Lower leg skin (tissue), 4 donors: ENCODE measurements at regions not wholly inside any gene's neighbourhood (a gene's known extent, or its start where the extent isn't known, plus 50 kb on each side); places are given as distances from the start of the nearest gene placed in this dataset.

Experiments used
- DNase-seq, 2 donors: peaks; one replicate each; pipeline ENCODE4 v3.0.0-alpha.2; 2019; ENCODE audit warnings: low spot score in 2 of 2
- H3K4me3 ChIP-seq: fragments of 200-600 bp; sonication (generic); 2 replicates; pipeline ENCODE4 v1.5.1; 2017; ENCODE audit warnings: mild to moderate bottlenecking, low read depth; ENCODE audit not compliant: poor library complexity, severe bottlenecking
- CTCF ChIP-seq, 3 donors: fragments of 450-650 bp; IDR thresholded peaks; one replicate each; pipeline ENCODE4 v1.5.1; 2016; ENCODE audit warnings: antibody characterized with exemption in 3 of 3, mild to moderate bottlenecking in 3 of 3, moderate library complexity in 2 of 3
- POLR2A ChIP-seq, 2 donors: fragments of 450-650 bp; IDR thresholded peaks; one replicate each; pipeline ENCODE4 v1.6.1; 2016 to 2017; ENCODE audit warnings: antibody characterized with exemption in 2 of 2, mild to moderate bottlenecking in 1 of 2, moderate library complexity in 1 of 2
- WGBS, 2 donors: methylation state at CpG; one replicate each; pipeline ENCODE4 v1.1.5; 2018; 5-methylcytosine and 5-hydroxymethylcytosine counted together
- intact Hi-C: fragments of 100-400 bp; cut with DNase I; formaldehyde crosslinking; loops from one replicate; pipeline ENCODE4 v1.15.0; 2023; ENCODE audit warnings: low total_unique reads

- 73% methylated on average over 15 of the region's 15 CpGs for WGBS, 2 donors
- intact Hi-C loops, result no loop called here
- TF ChIP-seq CTCF (IDR thresholded peaks at IDR 0.05) (no peak), POLR2A (IDR thresholded peaks at IDR 0.05) (no peak)
- H3K4me3 ChIP-seq, result no peak overlapping the region
- no peak for DNase-seq
Observed at GRCh38 chr13:91017669-91018053, 329.8 kb upstream of the MIR17HG start.

DNA sequence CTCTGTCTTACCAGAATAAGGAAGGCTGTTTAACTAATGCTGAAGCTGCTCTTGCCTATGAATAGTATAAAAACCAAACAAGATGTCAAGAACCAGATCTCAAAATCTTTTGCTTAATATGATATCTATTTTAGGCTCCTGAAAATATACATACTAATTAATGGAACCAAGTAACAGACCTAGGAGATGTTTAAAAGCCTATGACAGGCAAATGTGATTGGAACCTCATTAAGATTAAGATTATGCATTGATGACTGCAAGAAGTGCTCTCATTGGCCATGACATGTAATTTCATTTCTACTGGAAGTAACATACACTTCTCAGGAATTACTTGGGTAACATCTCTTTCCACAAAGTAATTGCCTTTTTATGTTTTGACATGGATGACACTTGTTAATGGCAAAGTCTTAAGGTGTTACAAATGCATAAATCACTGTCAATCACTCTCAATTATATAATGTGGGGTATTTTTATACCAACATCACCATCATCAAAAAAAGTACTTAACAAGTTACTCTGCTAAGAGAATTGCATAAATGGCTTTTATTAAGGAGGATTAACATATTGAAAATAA is 326.9 kb upstream of the MIR17HG start:
- H3K4me3 ChIP-seq, result no peak overlapping the region
- TF ChIP-seq POLR2A (IDR thresholded peaks at IDR 0.05) (no peak), CTCF (IDR thresholded peaks at IDR 0.05) (no peak)
- DNase-seq, result no peak
- intact Hi-C loops, result no loop called here

GRCh38 chr13:91024157-91024792 is 323.2 kb upstream of the MIR17HG start:
- 73 to 77% methylated on average over 3 of the region's 3 CpGs for WGBS, 2 donors

DNA sequence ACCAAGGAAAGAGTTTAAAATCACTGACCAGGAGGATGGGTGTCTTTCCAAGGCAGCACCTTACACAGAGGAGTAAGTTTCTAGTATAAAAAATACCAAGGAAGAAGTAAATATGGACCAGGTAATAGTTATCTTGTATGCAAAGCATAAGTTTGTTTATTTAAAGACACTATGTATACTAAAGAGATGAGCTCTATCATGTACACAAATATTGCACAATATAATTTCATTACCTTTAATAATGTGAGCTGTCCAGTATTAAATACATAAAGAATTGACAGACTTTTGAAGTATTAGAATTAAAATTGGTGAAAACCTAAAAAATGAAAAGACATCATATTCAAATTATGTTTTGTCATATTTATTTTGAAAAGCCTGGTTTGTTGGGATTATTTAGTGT is 322.0 kb upstream of the MIR17HG start:
- DNase-seq, result no peak
- no peak for TF ChIP-seq POLR2A (IDR thresholded peaks at IDR 0.05)
- TF ChIP-seq CTCF (IDR thresholded peaks at IDR 0.05), result no peak
- intact Hi-C loops, result no loop called here
- H3K4me3 ChIP-seq, result no peak overlapping the region

More at GRCh38 chr13:91024157-91024792, 323.2 kb upstream of the MIR17HG start:
- TF ChIP-seq POLR2A (IDR thresholded peaks at IDR 0.05) (no peak), CTCF (IDR thresholded peaks at IDR 0.05) (no peak)
- DNase-seq, result no peak
- H3K4me3 ChIP-seq, result no peak overlapping the region
- intact Hi-C loops, result no loop called here

DNA sequence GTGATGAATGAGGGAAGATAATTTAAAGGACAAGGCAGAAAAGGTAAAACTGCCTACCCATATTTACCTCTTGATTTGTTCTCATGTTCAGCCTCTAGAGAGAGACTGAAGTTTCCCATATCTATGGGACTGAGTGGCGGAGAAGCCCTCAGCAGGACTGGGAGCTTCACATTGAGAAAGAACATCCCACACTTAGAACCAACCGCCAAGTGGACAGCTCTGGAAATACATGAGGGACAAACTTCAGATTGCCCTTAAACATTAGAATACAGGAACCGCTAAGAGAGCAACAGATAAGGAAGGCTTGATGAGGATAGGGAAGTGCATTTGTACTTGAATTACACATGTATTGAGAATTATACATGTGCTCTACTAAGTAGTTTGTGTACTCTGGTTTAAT is 316.0 kb upstream of the MIR17HG start:
- 93 to 97% methylated on average over 3 of the region's 3 CpGs for WGBS, 2 donors
- TF ChIP-seq CTCF (IDR thresholded peaks at IDR 0.05) (no peak), POLR2A (IDR thresholded peaks at IDR 0.05) (no peak)
- intact Hi-C loops, result no loop called here
- H3K4me3 ChIP-seq, result no peak overlapping the region
- no peak for DNase-seq

DNA sequence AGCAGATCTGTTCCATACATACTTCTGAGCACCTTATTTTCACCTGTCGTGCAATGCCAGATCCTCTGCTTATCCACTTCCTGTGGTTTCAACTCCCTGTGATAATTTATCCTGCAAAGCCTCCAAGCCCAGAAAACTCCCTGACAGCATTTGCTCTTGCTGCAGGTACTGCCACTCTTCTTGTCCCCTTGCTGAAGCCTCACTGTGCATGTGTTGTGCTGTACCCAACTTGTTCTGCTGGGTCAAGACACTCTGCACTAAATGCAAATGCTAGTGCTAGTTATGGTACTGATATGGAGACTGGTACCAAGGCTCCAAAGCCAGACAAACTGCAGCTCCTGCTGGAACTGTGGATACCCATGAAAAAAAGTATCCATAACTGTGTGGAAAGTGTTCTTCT is 315.4 kb upstream of the MIR17HG start:
- WGBS, 2 donors, result 0 to 36% methylated on average over 1 of the region's 1 CpG
- no peak for DNase-seq
- no peak for TF ChIP-seq POLR2A (IDR thresholded peaks at IDR 0.05)
- no peak for TF ChIP-seq CTCF (IDR thresholded peaks at IDR 0.05)
- intact Hi-C loops, result no loop called here
- no peak overlapping the region for H3K4me3 ChIP-seq
